MM.1S (cell line): ENCODE measurements at regions not wholly inside any gene's neighbourhood (a gene's known extent, or its start where the extent isn't known, plus 50 kb on each side); places are given as distances from the start of the nearest gene placed in this dataset.

Experiments
- CTCF ChIP-seq: fragments of 300-600 bp; sonication (generic); IDR thresholded peaks from 2 replicates; pipeline ENCODE4 v1.5.1; 2016; ENCODE audit warnings: antibody characterized with exemption, low read length, mixed read lengths
- EZH2 ChIP-seq: fragments of 300-600 bp; sonication (generic); optimal IDR thresholded peaks from 2 replicates; pipeline ENCODE3; 2017; ENCODE audit warnings: low read depth, mild to moderate bottlenecking, antibody characterized with exemption, low read length, mixed read lengths
- EZH2phosphoT487 ChIP-seq: fragments of 300-600 bp; sonication (generic); IDR thresholded peaks from 2 replicates; pipeline ENCODE4 v1.6.1; 2018; ENCODE audit warnings: antibody characterized with exemption, low read length

- TF ChIP-seq CTCF: no peak
- no peak for TF ChIP-seq EZH2
- no peak for TF ChIP-seq EZH2phosphoT487
Observed at GRCh38 chr12:62190689-62191490, 69.3 kb upstream of the USP15 start.
